Fibroblast of lung (primary cell): ENCODE measurements at regions not wholly inside any gene's neighbourhood (a gene's known extent, or its start where the extent isn't known, plus 50 kb on each side); places are given as distances from the start of the nearest gene placed in this dataset.

Source experiments
- EZH2 ChIP-seq: IDR thresholded peaks from 2 replicates; pipeline ENCODE4 v1.5.1; 2012; ENCODE audit warnings: low read length, control low read depth, mild to moderate bottlenecking; ENCODE audit errors: missing control alignments
- TF ChIP-seq, protein P1 (sequence below), 2 donors: IDR thresholded peaks in 1 of 2; conservative IDR thresholded peaks in 1 of 2; 1 replicate in 1 of 2; 2 replicates in 1 of 2; pipeline ENCODE4 v1.5.1; 2011 to 2012; ENCODE audit warnings: low read length in 2 of 2, control low read depth in 1 of 2, inconsistent platforms in 1 of 2, low read depth in 1 of 2, mild to moderate bottlenecking in 1 of 2

DNA sequence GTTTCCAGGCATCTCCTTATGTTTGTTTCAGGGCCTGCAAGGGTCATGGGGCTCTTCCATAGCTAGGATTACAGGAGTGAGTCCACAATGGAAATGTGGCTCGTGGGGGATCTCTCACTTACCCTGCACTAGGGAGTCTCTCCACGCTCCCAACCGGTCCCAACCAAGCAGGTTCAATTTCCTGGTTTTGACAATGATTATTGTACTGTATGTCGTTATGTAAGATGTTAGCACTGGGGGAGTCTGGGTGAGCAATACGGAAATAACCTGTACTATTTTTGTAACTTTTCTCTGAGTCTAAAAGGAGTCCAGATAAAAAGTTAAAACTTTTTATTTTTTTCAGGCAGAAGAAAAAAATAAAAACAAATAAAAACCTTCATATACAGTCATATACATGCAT, 325.7 kb upstream of the RGS6 start:
- TF ChIP-seq, protein P1, sequence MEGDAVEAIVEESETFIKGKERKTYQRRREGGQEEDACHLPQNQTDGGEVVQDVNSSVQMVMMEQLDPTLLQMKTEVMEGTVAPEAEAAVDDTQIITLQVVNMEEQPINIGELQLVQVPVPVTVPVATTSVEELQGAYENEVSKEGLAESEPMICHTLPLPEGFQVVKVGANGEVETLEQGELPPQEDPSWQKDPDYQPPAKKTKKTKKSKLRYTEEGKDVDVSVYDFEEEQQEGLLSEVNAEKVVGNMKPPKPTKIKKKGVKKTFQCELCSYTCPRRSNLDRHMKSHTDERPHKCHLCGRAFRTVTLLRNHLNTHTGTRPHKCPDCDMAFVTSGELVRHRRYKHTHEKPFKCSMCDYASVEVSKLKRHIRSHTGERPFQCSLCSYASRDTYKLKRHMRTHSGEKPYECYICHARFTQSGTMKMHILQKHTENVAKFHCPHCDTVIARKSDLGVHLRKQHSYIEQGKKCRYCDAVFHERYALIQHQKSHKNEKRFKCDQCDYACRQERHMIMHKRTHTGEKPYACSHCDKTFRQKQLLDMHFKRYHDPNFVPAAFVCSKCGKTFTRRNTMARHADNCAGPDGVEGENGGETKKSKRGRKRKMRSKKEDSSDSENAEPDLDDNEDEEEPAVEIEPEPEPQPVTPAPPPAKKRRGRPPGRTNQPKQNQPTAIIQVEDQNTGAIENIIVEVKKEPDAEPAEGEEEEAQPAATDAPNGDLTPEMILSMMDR (conservative IDR thresholded peaks at IDR 0.05 in 1 of 2, IDR thresholded peaks at IDR 0.05 in 1 of 2; ENCODE audit: low read depth in 1 of 2, low read length in 2 of 2) = no peak
- no peak for TF ChIP-seq EZH2
